ENCODE measurements at regions not wholly inside any gene's neighbourhood (a gene's known extent, or its start where the extent isn't known, plus 50 kb on each side); places are given as distances from the start of the nearest gene placed in this dataset.

DNA sequence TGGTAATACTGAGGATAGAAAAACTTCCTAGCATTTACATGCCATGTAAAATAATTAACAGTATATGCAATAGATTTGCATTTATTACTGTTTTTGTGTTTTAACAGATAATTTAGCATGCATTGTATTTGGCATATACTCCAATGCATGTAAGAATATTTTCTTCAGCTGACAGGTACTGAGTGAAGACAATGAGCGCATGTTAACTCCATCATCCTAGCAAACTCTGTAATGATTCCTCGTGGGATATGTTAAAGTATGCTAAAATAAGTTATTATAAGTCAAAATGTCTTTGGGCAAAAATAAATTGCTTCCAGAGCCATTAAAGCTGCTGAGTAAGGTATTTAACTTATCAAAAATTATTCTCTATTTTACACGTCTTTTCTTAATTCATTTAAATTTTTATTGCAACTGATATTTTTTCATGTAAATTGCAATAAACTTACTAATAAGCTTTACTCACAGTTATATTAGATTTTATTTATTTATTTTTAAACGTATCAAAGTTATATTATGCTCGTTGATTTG, 616.4 kb upstream of the NDST4 start:
- Histone ChIP-seq H3K36me3 (ENCODE audit: control insufficient read depth, insufficient read depth, low read length) (no peaks in the 10 kb centered on the region), H3K9ac (ENCODE audit: insufficient read depth, low read length) (no peak overlapping the region), H3K4me2 (ENCODE audit: extremely low read depth, insufficient read depth, low read length) (no peak overlapping the region), H3K27me3 (ENCODE audit: control insufficient read depth, insufficient read depth, low read length) (no peaks in the 10 kb centered on the region), H3K4me3 (replicated peaks in 1 of 4; ENCODE audit: control extremely low read depth in 1 of 4, insufficient read depth in 1 of 4, low read depth in 3 of 4, low read length in 4 of 4) (no peak overlapping the region), H3K27ac (ENCODE audit: insufficient read depth, low read length) (no peak overlapping the region), H3K79me2 (ENCODE audit: control insufficient read depth, insufficient read depth, low read length) (no peaks in the 10 kb centered on the region), H3K4me1 (ENCODE audit: control insufficient read depth, extremely low read depth, insufficient read depth, low read length) (no peaks in the 10 kb centered on the region), H2AFZ (ENCODE audit: low read length) (no peak overlapping the region), H4K20me1 (ENCODE audit: control insufficient read depth, extremely low read depth, insufficient read depth, low read length) (no peaks in the 10 kb centered on the region), H3K9me3 (ENCODE audit: control insufficient read depth, insufficient read depth, low read depth, low read length) (no peaks in the 10 kb centered on the region)
- TF ChIP-seq, protein P1, sequence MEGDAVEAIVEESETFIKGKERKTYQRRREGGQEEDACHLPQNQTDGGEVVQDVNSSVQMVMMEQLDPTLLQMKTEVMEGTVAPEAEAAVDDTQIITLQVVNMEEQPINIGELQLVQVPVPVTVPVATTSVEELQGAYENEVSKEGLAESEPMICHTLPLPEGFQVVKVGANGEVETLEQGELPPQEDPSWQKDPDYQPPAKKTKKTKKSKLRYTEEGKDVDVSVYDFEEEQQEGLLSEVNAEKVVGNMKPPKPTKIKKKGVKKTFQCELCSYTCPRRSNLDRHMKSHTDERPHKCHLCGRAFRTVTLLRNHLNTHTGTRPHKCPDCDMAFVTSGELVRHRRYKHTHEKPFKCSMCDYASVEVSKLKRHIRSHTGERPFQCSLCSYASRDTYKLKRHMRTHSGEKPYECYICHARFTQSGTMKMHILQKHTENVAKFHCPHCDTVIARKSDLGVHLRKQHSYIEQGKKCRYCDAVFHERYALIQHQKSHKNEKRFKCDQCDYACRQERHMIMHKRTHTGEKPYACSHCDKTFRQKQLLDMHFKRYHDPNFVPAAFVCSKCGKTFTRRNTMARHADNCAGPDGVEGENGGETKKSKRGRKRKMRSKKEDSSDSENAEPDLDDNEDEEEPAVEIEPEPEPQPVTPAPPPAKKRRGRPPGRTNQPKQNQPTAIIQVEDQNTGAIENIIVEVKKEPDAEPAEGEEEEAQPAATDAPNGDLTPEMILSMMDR (conservative IDR thresholded peaks at IDR 0.05 in 1 of 2, IDR thresholded peaks at IDR 0.05 in 1 of 2; ENCODE audit: low read depth in 1 of 2, low read length in 2 of 2), result no peak
- TF ChIP-seq EZH2 (IDR thresholded peaks at IDR 0.05; ENCODE audit: low read length, missing control alignments), result no peak
- no peak for DNase-seq (ENCODE audit: low read depth in 2 of 2)

DNA sequence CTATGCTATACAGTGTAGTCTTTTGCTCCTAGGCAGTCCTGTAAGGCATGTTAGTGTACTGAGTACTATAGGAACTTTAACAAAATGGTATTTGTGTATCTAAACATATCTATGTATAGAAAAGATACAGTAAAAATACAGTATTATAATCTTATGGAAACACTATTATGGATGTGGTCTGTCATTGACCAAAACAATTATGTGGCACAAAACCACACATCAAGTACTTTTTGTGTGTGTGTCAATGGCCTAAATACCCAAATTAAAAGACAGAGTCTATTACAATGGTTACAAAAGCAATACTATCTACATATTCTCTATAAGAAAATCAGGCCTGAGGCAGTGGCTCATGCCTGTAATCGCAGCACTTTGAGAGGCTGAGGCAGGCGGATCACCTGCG, 610.2 kb upstream of the NDST4 start:
- Histone ChIP-seq H3K27ac (ENCODE audit: insufficient read depth, low read length) (no peak overlapping the region), H3K9ac (ENCODE audit: insufficient read depth, low read length) (no peak overlapping the region), H3K27me3 (ENCODE audit: control insufficient read depth, insufficient read depth, low read length) (no peaks in the 10 kb centered on the region), H3K4me3 (replicated peaks in 1 of 4; ENCODE audit: control extremely low read depth in 1 of 4, insufficient read depth in 1 of 4, low read depth in 3 of 4, low read length in 4 of 4) (no peak overlapping the region), H3K4me2 (ENCODE audit: extremely low read depth, insufficient read depth, low read length) (no peak overlapping the region), H3K79me2 (ENCODE audit: control insufficient read depth, insufficient read depth, low read length) (no peaks in the 10 kb centered on the region), H2AFZ (ENCODE audit: low read length) (no peak overlapping the region), H4K20me1 (ENCODE audit: control insufficient read depth, extremely low read depth, insufficient read depth, low read length) (no peaks in the 10 kb centered on the region), H3K9me3 (ENCODE audit: control insufficient read depth, insufficient read depth, low read depth, low read length) (no peaks in the 10 kb centered on the region), H3K36me3 (ENCODE audit: control insufficient read depth, insufficient read depth, low read length) (no peaks in the 10 kb centered on the region), H3K4me1 (ENCODE audit: control insufficient read depth, extremely low read depth, insufficient read depth, low read length) (no peaks in the 10 kb centered on the region)
- DNase-seq (ENCODE audit: low read depth in 2 of 2), result no peak
- TF ChIP-seq EZH2 (IDR thresholded peaks at IDR 0.05; ENCODE audit: low read length, missing control alignments), result no peak
- TF ChIP-seq, protein P1 (conservative IDR thresholded peaks at IDR 0.05 in 1 of 2, IDR thresholded peaks at IDR 0.05 in 1 of 2; ENCODE audit: low read depth in 1 of 2, low read length in 2 of 2), result no peak

DNA sequence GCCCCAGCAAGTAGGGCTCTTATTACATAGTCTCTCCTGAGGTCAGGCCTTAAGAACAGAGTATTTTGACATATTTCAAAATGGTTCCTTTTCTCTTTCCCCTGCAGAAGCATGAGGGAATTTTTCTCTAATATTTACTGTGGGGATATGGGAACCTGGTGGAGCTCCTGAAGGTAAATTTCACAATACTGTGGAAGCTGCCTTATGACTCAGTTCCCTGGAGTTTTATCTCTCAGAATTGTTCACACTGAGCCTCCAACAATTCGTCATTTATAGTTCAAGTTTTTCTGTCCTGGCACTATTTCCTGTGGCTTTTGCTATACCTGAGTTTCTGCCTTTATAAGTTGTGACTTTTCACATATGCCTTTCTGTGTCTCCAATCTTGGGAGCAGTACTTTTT, 607.2 kb upstream of the NDST4 start:
- no peak overlapping the region for H3K4me3 ChIP-seq (replicated peaks in 1 of 4; ENCODE audit: control extremely low read depth in 1 of 4, insufficient read depth in 1 of 4, low read depth in 3 of 4, low read length in 4 of 4)
- peak in 1 of 2 donors; percentile 18 for DNase-seq (ENCODE audit: low read depth in 2 of 2)
- no peaks in the 10 kb centered on the region for H4K20me1 ChIP-seq (ENCODE audit: control insufficient read depth, extremely low read depth, insufficient read depth, low read length)
- no peaks in the 10 kb centered on the region for H3K27me3 ChIP-seq (ENCODE audit: control insufficient read depth, insufficient read depth, low read length)
- H3K4me2 ChIP-seq (ENCODE audit: extremely low read depth, insufficient read depth, low read length), result no peak overlapping the region
- H3K9me3 ChIP-seq (ENCODE audit: control insufficient read depth, insufficient read depth, low read depth, low read length), result no peaks in the 10 kb centered on the region
- TF ChIP-seq, protein P1 (conservative IDR thresholded peaks at IDR 0.05 in 1 of 2, IDR thresholded peaks at IDR 0.05 in 1 of 2; ENCODE audit: low read depth in 1 of 2, low read length in 2 of 2), result no peak
- TF ChIP-seq EZH2 (IDR thresholded peaks at IDR 0.05; ENCODE audit: low read length, missing control alignments), result no peak
- H3K36me3 ChIP-seq (ENCODE audit: control insufficient read depth, insufficient read depth, low read length), result no peaks in the 10 kb centered on the region
- H3K79me2 ChIP-seq (ENCODE audit: control insufficient read depth, insufficient read depth, low read length), result no peaks in the 10 kb centered on the region
- H3K27ac ChIP-seq (ENCODE audit: insufficient read depth, low read length), result no peak overlapping the region
- H3K9ac ChIP-seq (ENCODE audit: insufficient read depth, low read length), result no peak overlapping the region
- H3K4me1 ChIP-seq (ENCODE audit: control insufficient read depth, extremely low read depth, insufficient read depth, low read length), result no peaks in the 10 kb centered on the region
- H2AFZ ChIP-seq (ENCODE audit: low read length), result no peak overlapping the region
